SU-DHL-6 (cell line): ENCODE measurements at regions not wholly inside any gene's neighbourhood (a gene's known extent, or its start where the extent isn't known, plus 50 kb on each side); places are given as distances from the start of the nearest gene placed in this dataset.

Source experiments
- H2AFZ ChIP-seq: fragments of 200-600 bp; sonication (generic); 2 replicates; pipeline ENCODE4 v1.6.1; 2014; ENCODE audit warnings: low read depth, mild to moderate bottlenecking, moderate library complexity, mixed read lengths, antibody characterized with exemption, low read length; ENCODE audit not compliant: severe bottlenecking
- H3F3A ChIP-seq: fragments of 200-600 bp; shearing (Covaris generic); 2 replicates; pipeline ENCODE4 v1.6.0; 2016; ENCODE audit warnings: antibody characterized with exemption, mild to moderate bottlenecking; ENCODE audit not compliant: insufficient read depth
- H3K27ac ChIP-seq: fragments of 200-600 bp; sonication (generic); 2 replicates; pipeline ENCODE4 v1.5.1; 2016; ENCODE audit warnings: low read depth, mild to moderate bottlenecking, low read length, moderate library complexity, mixed read lengths
- H3K27me3 ChIP-seq: fragments of 200-600 bp; sonication (generic), shearing (Covaris generic); 2 replicates; pipeline ENCODE4 v1.6.0; 2014; ENCODE audit warnings: mild to moderate bottlenecking, low read length
- H3K36me3 ChIP-seq: fragments of 200-600 bp; sonication (generic); 2 replicates; pipeline ENCODE4 v1.6.1; 2014; ENCODE audit warnings: mild to moderate bottlenecking, low read length, mixed read lengths
- H3K4me2 ChIP-seq: fragments of 300-600, 200-600 bp; shearing (Covaris generic), sonication (generic); 2 replicates; pipeline ENCODE4 v1.6.0; 2014; ENCODE audit warnings: low read length, low read depth, mild to moderate bottlenecking; ENCODE audit not compliant: poor library complexity, severe bottlenecking
- H3K4me3 ChIP-seq: fragments of 200-600 bp; sonication (generic); 2 replicates; pipeline ENCODE4 v1.5.1; 2014; ENCODE audit warnings: antibody characterized with exemption, low read length, mild to moderate bottlenecking, mixed read lengths; ENCODE audit not compliant: insufficient read depth, poor library complexity, severe bottlenecking
- H3K79me2 ChIP-seq: fragments of 200-600 bp; sonication (generic); 2 replicates; pipeline ENCODE4 v1.6.1; 2014; ENCODE audit warnings: mild to moderate bottlenecking, low read length, moderate library complexity; ENCODE audit not compliant: insufficient read depth
- H3K9ac ChIP-seq: fragments of 200-600 bp; sonication (generic); 2 replicates; pipeline ENCODE4 v1.7.0; 2014; ENCODE audit warnings: mild to moderate bottlenecking, low read length
- H3K9me2 ChIP-seq: fragments of 200-600 bp; sonication (generic); replicated peaks from 2 replicates; pipeline ENCODE4 v1.6.1; 2014; ENCODE audit warnings: low read length; ENCODE audit not compliant: insufficient read depth
- H3K9me3 ChIP-seq: fragments of 200-600 bp; sonication (generic); 2 replicates; pipeline ENCODE4 v1.6.1; 2014; ENCODE audit warnings: low read length, mixed read lengths; ENCODE audit not compliant: insufficient read depth
- H4K20me1 ChIP-seq: fragments of 200-600 bp; sonication (generic); 2 replicates; pipeline ENCODE4 v1.6.1; 2014; ENCODE audit warnings: low read depth, mild to moderate bottlenecking, antibody characterized with exemption, low read length, moderate library complexity, mixed read lengths
- CTCF ChIP-seq: fragments of 200-600 bp; sonication (generic); IDR thresholded peaks from one replicate; pipeline ENCODE4 v1.5.1; 2017; ENCODE audit warnings: antibody characterized with exemption, mild to moderate bottlenecking, low read length, moderate library complexity; ENCODE audit not compliant: insufficient read depth, poor library complexity, severe bottlenecking
- EZH2phosphoT487 ChIP-seq: fragments of 200-600 bp; sonication (generic), shearing (Covaris generic); conservative IDR thresholded peaks from 2 replicates; pipeline ENCODE4 v1.6.1; 2018; ENCODE audit warnings: mild to moderate bottlenecking, antibody characterized with exemption, low read length, moderate library complexity, mixed read lengths

GRCh38 chr12:76137606-76138005 lies 53.1 kb upstream of the NAP1L1 start:
- Histone ChIP-seq H3F3A (no peaks in the 10 kb centered on the region), H3K27me3 (no peaks in the 10 kb centered on the region), H3K79me2 (no peaks in the 10 kb centered on the region), H3K9me3 (no peaks in the 10 kb centered on the region), H3K9ac (no peak overlapping the region), H3K36me3 (no peaks in the 10 kb centered on the region), H3K27ac (no peak overlapping the region), H3K4me3 (no peak overlapping the region), H2AFZ (no peak overlapping the region), H4K20me1 (no peaks in the 10 kb centered on the region), H3K4me2 (no peak overlapping the region), H3K9me2 (no peaks in the 10 kb centered on the region)
- TF ChIP-seq CTCF (no peak), EZH2phosphoT487 (no peak)

- H3K27me3 ChIP-seq = no peaks in the 10 kb centered on the region
- H2AFZ ChIP-seq = no peak overlapping the region
- no peaks in the 10 kb centered on the region for H3K79me2 ChIP-seq
- no peak overlapping the region for H3K4me3 ChIP-seq
- TF ChIP-seq EZH2phosphoT487 (no peak), CTCF (no peak)
- H3K4me2 ChIP-seq = no peak overlapping the region
- no peak overlapping the region for H3K27ac ChIP-seq
- H3K9me2 ChIP-seq = no peaks in the 10 kb centered on the region
- no peaks in the 10 kb centered on the region for H3K9me3 ChIP-seq
- H3K36me3 ChIP-seq = no peaks in the 10 kb centered on the region
- H3K9ac ChIP-seq = no peak overlapping the region
- H3F3A ChIP-seq = no peaks in the 10 kb centered on the region
- no peaks in the 10 kb centered on the region for H4K20me1 ChIP-seq
Measured at GRCh38 chr12:76135456-76135855, 51.0 kb upstream of the NAP1L1 start.
